Ishikawa (cell line): ENCODE measurements at regions not wholly inside any gene's neighbourhood (a gene's known extent, or its start where the extent isn't known, plus 50 kb on each side); places are given as distances from the start of the nearest gene placed in this dataset.

Experiments
- CEBPB ChIP-seq: IDR thresholded peaks from 2 replicates; pipeline ENCODE4 v1.6.1; 2012
- RAD21 ChIP-seq: IDR thresholded peaks from 2 replicates; pipeline ENCODE4 v1.6.1; 2012; ENCODE audit warnings: low read depth
- TEAD4 ChIP-seq: IDR thresholded peaks from 2 replicates; pipeline ENCODE4 v1.6.1; 2012
- YY1 ChIP-seq: IDR thresholded peaks from 2 replicates; pipeline ENCODE4 v1.6.1; 2012; ENCODE audit warnings: low read depth
- ZBTB7A ChIP-seq: IDR thresholded peaks from 2 replicates; pipeline ENCODE4 v1.6.1; 2012; ENCODE audit warnings: low read depth

DNA sequence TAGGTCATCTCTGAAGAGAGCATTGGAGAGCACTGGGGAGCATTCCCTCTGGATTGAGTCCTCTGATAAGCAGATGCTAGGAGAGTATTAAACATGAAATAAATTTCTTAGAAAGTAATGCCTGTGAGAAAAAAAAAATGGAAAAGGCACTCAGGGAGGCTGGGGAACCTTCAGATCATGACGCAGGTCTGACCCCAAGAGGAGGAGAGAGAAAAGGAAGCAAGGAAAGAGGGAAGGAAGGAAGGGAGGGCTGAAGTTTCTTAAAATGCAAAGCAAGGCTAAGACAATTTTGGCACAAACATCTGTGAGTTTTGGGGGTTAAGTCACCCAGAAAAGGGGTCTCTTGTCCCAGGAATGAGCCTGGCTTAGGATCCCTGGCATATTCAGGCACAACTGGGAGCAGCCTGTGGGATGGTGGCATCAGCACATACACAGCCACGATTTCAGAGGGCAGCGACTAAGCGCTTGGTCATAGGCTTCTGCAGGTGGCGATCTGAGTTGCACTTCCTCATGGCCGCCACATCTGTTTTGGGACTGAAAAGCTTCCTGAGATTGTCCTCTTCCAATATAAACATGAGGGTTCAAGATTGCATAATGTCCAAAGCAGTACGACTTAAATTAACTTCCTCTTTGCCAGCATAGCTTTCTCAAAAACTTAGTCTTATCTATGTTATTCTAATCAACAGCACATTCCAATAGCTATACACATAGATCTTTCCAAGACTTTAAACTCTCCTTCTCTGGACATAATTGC, 692.7 kb downstream of the DNAH5 start:
- TF ChIP-seq CEBPB: no peak
- no peak for TF ChIP-seq RAD21
- TF ChIP-seq ZBTB7A: no peak
- no peak for TF ChIP-seq TEAD4
- no peak for TF ChIP-seq YY1
